BE2C (cell line): ENCODE measurements at regions not wholly inside any gene's neighbourhood (a gene's known extent, or its start where the extent isn't known, plus 50 kb on each side); places are given as distances from the start of the nearest gene placed in this dataset.

ENCODE experiments used
- DNase-seq: peaks from one replicate; pipeline ENCODE4 v3.0.0-alpha.2; 2020
- H3K27me3 ChIP-seq: fragments of 250-450 bp; sonication (Bioruptor Pico); 2 replicates; pipeline ENCODE4 v1.5.1; 2020; ENCODE audit warnings: mild to moderate bottlenecking
- H3K36me3 ChIP-seq: fragments of 250-450 bp; sonication (Bioruptor Pico); 2 replicates; pipeline ENCODE4 v1.5.1; 2020; ENCODE audit warnings: mild to moderate bottlenecking
- H3K4me1 ChIP-seq: fragments of 250-450 bp; sonication (Bioruptor Pico); 2 replicates; pipeline ENCODE4 v1.5.1; 2020
- H3K4me3 ChIP-seq: 2 replicates; pipeline ENCODE4 v1.5.1; 2011; ENCODE audit warnings: low read depth, low read length
- H3K9me3 ChIP-seq: fragments of 250-450 bp; sonication (Bioruptor Pico); 2 replicates; pipeline ENCODE4 v1.5.1; 2020
- CTCF ChIP-seq: IDR thresholded peaks from 2 replicates; pipeline ENCODE4 v1.5.1; 2012; ENCODE audit warnings: mild to moderate bottlenecking, low read depth, low read length

- no peak for DNase-seq
- TF ChIP-seq CTCF = no peak
- Histone ChIP-seq H3K4me1 (no peaks in the 10 kb centered on the region), H3K36me3 (no peaks in the 10 kb centered on the region), H3K27me3 (no peaks in the 10 kb centered on the region), H3K9me3 (no peaks in the 10 kb centered on the region), H3K4me3 (no peak overlapping the region)
Observed at GRCh38 chr7:19851504-19851903, 78.1 kb upstream of the TMEM196 start.

- no peak for TF ChIP-seq CTCF
- no peak overlapping the region for H3K4me3 ChIP-seq
- H3K27me3 ChIP-seq = no peaks in the 10 kb centered on the region
- no peak for DNase-seq
- H3K4me1 ChIP-seq = no peaks in the 10 kb centered on the region
- H3K36me3 ChIP-seq = no peaks in the 10 kb centered on the region
- H3K9me3 ChIP-seq = no peaks in the 10 kb centered on the region
Observed at GRCh38 chr7:19834566-19834965, 61.1 kb upstream of the TMEM196 start.

- no peak for DNase-seq
- H3K4me1 ChIP-seq = no peaks in the 10 kb centered on the region
- H3K4me3 ChIP-seq = no peak overlapping the region
- no peaks in the 10 kb centered on the region for H3K27me3 ChIP-seq
- no peaks in the 10 kb centered on the region for H3K9me3 ChIP-seq
- H3K36me3 ChIP-seq = no peaks in the 10 kb centered on the region
- no peak for TF ChIP-seq CTCF
Observed at GRCh38 chr7:19830604-19831003, 57.2 kb upstream of the TMEM196 start.
